ENCODE measurements at regions not wholly inside any gene's neighbourhood (a gene's known extent, or its start where the extent isn't known, plus 50 kb on each side); places are given as distances from the start of the nearest gene placed in this dataset.
"Not testable (repeated sequence)": the region's sequence is repeated elsewhere in the genome, so short reads cannot be mapped to it uniquely, and the experiment has no call there.

- TF ChIP-seq, protein P1, sequence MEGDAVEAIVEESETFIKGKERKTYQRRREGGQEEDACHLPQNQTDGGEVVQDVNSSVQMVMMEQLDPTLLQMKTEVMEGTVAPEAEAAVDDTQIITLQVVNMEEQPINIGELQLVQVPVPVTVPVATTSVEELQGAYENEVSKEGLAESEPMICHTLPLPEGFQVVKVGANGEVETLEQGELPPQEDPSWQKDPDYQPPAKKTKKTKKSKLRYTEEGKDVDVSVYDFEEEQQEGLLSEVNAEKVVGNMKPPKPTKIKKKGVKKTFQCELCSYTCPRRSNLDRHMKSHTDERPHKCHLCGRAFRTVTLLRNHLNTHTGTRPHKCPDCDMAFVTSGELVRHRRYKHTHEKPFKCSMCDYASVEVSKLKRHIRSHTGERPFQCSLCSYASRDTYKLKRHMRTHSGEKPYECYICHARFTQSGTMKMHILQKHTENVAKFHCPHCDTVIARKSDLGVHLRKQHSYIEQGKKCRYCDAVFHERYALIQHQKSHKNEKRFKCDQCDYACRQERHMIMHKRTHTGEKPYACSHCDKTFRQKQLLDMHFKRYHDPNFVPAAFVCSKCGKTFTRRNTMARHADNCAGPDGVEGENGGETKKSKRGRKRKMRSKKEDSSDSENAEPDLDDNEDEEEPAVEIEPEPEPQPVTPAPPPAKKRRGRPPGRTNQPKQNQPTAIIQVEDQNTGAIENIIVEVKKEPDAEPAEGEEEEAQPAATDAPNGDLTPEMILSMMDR (IDR thresholded peaks at IDR 0.05; ENCODE audit: poor library complexity, severe bottlenecking) = not testable (repeated sequence)
- TF ChIP-seq TAF1 (IDR thresholded peaks at IDR 0.05; ENCODE audit: low read depth); EZH2 (IDR thresholded peaks at IDR 0.05; ENCODE audit: borderline replicate concordance, insufficient read depth, low read length, poor library complexity, severe bottlenecking); POLR2AphosphoS5 (IDR thresholded peaks at IDR 0.05); EP300 (conservative IDR thresholded peaks at IDR 0.05; ENCODE audit: poor library complexity, severe bottlenecking); MXI1 (conservative IDR thresholded peaks at IDR 0.05; ENCODE audit: poor library complexity, severe bottlenecking); RAD21 (conservative IDR thresholded peaks at IDR 0.05): not testable (repeated sequence)
Measured at GRCh38 chr5:163583491-163584153, 78.2 kb downstream of the MAT2B start.
